AML-193 (cell line): ENCODE measurements at regions not wholly inside any gene's neighbourhood (a gene's known extent, or its start where the extent isn't known, plus 50 kb on each side); places are given as distances from the start of the nearest gene placed in this dataset.

Source experiments
- DNase-seq, 2 experiments: peaks; one replicate each; lab custom pipeline; 2025; lab: John Stamatoyannopoulos, UW

DNA sequence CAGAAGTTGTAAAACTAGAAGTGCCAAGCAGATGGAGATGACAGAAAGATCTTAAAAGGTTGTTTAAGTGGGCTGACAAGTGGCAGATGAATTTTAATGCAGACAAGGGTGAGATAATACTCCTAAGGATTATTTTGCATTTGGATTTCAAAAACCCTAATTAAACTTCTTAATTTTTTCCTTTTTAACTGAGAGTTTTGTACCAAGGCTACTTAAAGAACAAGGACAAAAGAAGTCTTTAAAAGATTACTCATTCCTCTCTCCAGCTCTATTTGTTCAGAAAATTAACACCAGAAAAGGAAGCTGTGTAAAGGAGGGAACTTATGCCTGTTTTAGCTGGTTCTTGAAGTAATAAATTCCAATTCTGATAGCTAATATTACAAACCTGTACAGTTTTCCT is 275.4 kb downstream of the ETNK1 start:
- DNase-seq = no peak

DNA sequence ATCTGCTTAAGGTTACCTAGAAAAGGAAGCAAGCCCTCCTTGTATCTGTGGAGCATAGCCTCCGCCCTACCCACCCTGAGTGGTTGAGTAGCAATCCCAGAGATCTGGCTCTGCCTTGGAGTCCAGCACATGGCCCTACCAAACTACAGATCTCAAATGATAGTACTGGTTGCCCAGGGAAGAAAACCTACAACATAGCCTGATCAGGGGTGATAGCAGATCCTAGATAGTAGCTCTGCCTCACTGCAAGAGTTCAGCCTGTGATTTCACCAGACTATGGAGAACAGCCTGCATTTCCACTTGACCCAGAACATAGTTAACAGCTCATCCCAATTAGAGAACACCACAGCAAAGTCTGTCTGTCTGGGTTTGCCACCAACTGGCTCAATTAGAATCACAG is 279.5 kb downstream of the ETNK1 start:
- no peak for DNase-seq

DNA sequence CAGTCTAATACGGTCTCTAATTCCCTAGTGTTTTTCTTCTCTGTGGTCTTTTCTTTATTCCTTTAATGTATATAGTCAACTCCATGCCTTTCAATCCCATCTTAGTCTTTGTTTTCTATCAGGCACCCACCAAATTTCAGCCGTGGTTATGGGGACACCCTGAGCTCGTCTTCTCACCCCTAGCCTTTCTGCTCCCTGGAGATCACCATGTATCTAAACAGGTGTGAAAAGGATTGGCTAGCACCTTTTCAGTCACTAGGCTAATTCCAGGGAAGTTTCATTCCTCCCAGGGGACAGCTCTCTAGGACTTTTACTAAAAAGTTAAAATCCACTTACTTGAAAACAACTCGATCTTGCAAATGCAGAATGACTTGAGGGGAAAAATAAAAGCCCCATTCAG is 291.3 kb downstream of the ETNK1 start:
- no peak for DNase-seq

DNA sequence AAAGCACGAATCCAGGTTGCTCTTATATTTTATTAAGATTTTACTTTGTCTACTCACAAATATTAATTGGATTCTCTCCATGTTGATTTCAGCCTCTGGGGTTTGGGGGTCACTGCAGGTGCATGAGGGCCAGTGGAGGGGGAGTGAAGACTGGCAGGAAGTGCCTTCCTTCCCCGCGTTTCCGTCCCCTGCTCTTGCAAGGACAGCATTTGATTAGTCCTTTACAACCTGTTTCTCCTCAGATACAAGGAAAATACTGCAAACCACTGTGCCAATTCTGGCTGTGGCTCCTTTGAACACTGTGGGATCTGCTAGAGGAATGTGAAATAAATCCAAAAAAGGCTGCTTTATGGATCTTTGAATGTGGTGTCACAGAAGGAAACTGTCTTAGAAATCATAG is 291.8 kb downstream of the ETNK1 start:
- no peak for DNase-seq

DNA sequence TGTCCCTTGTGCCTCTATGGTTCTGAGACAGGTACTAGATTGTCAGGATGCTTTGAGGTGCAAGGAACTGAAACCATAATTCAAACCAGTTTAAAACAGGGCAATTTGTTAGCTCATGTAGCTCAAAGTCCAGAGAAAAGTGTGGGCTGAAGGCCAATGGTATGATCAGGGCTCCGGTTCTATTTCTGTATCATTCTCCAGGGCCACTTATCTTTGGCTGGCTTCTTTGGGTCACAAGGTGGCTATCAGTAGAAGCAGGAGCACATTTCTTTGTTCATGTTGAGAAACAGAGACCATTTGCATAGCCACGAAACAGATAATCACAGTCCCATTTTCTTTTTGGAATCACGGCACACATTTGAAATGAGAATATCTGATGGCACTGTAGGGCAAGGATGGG is 294.9 kb downstream of the ETNK1 start:
- DNase-seq = no peak

DNA sequence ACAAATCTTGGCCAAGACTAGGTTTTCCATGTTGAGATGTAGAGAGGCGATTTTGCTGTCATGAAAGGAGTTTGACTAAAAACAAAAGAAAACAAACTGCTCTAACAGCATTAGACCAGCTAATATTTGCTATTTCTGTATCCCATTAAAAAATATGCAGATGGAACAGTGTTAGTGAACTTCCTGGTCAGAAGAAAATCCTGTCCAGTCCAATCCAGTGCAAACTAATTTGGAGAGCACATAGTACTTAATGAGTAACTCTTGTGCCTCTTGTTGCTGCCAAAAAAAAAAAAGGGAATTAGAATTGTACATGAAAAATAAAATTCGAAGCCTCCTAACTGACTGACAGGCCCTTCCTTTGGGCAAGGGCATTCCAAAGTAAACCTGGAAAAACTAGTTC is 298.8 kb downstream of the ETNK1 start:
- DNase-seq = no peak

DNA sequence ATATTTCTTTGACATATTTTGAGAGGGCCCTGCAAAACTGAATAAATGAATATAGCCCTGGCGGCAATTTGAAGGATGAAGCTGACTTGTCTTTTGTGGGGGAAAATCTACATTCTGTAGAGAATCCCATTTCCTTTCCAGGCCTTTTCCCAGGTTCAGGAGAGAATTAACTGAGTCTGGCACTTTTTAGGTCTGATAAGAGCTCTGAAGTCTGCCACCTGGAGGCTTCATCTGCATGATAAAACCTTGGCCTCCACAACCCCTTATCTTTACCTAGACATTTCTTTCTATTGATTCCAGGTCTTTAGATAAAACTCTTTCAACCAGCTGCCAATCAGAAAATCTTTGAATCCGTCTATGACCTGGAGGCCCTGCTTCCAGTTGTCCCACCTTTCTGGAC is 299.4 kb downstream of the ETNK1 start:
- DNase-seq = no peak

DNA sequence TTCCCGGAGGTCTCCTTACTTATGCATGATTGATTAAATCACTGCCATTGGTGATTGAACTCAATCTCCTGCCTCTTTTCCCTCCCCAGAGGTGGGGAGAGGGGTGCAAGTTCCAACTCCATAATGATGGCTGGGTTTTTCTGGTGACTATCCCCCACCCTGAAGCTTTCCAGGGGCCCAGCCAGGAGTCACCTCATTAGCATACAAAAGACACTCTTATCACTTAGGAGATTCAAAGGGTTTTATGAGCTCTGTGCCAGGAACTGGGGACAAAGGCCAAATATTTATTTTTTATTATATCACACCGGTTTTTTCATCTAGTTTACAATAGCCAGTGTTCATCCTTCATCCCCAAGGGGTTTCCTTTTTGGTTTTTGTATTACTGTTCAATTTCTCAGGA is 300.7 kb downstream of the ETNK1 start:
- no peak for DNase-seq

DNA sequence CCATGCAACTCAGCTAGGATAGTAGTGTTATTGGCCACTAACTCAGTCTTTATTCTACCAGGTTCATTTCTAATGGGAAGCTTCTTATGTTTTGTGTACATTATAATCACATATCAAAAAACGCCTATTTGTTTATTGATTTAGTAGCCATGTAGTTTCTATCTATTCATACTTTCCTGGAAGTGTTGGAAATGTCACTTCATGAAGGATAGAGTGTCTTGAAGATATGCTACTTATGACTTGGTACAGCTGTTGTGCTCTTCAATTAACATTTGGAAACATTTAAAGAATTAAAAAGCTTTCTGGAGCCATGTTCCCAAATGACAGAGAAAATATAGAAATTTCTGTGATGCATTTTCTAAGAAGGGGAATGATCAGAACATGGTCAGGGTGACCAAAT is 307.5 kb downstream of the ETNK1 start:
- no peak for DNase-seq

DNA sequence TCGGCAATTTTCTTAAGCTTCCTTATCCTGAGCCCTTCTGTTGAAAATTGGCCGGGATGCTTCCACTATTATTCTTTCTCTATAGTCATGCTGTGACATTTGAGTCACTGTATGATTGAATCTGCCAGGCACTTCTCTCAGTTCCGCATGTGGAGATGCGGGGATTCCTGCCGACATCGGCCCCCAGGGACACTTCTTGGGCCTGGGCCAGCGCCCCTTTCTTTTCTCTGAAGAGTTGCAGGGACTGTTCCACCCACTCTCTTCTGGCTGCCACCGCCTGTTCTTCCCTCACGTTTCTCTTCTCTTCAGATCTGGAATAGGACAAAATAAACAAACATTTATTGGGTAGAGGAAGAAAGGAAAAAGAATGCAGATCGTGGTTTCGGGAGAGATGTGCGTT is 310.1 kb downstream of the ETNK1 start:
- no peak for DNase-seq

DNA sequence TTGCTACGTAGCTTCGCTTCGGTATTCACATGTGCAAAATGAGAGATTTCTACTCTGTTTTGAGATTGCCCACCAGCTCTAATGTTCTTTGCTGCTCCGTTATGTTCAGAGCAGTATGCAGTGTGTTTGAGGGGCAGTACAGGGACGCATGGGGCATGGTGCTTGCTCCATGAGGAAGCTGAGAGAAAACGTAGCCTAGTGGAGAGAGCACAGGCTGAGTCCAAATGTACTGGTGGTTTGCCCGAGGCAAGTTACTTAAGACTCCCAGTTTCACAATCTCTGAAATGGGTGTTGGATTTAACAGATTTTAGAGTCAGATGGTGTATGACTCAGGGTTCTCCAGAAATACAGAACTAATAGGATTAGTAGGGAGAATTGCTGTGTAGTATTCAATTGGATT is 310.5 kb downstream of the ETNK1 start:
- no peak for DNase-seq

DNA sequence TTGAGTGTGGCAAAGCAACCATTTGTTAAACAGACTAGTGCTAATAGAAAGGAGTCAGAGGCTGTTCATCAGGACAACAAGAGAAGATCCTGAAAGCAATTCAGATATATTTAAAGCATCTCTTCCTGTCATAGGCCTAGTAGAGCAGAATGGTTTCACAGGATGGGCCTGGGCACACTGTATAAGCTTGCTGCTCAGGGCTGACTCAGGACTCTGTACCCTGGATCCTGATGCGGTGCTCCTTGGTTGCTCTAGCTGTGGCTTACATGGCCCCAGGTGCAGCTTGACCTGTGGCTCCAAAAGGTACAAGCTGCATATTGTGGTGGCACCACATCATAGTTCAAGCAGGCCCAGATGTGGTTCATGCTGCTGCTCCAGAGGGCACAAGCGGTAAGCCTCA is 313.4 kb downstream of the ETNK1 start:
- no peak for DNase-seq

DNA sequence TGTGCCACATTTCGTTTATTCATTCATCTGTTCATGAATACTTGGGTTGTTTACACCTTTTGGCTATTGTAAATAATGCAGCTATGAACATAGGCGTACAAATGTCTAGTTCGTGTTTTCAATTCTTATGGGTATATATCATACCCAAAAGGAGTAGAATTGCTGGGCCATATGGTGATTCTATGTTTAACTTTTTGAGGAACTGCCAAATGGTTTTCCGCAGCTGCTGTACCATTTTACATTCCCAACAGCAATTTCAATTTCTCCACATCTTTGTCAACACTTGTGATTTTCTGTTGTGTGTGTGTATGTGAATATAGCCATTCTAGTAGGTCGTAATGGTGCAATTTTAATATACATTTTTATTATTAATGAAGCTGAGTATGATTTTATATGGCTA is 326.2 kb downstream of the ETNK1 start:
- no peak for DNase-seq

DNA sequence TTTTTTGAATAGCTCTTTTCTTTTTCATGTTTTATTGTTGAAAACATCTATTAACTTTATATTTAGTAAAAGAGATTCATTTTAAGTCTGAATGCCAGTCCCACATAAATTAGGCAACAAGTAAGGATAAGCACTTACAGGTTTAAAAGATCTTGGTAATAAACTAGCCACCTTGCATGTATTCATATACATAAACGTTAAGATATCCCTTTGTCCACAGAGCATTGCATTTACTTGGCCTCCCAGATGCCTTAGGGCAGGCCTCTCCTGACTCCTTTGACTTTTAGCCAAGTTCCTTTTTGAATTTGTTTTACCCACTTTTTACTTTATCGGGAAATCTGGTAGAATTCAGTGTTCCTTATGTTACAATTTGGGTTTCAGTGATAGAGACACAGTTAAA is 331.7 kb downstream of the ETNK1 start:
- DNase-seq = no peak

DNA sequence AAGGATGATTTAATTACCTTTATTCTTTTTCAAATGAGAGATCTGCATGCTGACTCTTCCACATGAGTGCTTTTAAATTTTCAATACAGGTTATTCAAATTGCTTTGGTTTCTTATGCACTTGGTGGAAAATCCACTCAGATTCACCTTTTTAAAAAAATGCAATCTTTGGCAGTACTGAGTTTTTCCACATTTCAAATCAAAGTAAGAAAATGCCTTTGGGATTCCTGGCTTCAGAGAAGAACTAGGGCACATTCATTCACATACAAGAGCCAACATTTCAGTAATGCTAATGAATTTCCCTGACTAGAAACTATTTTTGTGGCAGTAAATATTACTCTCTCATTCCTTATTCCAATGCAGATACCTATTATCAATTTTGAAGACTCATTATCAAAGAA is 342.2 kb downstream of the ETNK1 start:
- no peak for DNase-seq

DNA sequence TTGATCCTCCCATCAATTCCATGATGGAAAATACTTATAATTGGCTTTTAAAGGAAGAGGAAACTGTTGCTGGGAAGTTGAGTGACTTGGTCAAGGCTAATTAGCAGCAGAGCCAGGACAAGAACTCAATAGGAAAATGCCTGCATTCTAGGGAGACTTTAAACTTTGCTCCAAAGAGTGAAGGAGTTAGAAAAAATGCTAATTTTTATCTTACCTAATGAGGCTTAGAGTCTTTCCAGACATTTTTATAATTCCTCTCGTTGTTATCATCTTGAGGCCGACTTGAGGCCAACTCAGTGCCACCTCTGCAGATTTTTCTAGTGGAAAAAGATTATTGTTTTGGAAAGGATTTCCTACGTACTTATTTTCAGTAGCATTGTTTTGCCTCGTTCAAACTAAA is 344.6 kb downstream of the ETNK1 start:
- no peak for DNase-seq

DNA sequence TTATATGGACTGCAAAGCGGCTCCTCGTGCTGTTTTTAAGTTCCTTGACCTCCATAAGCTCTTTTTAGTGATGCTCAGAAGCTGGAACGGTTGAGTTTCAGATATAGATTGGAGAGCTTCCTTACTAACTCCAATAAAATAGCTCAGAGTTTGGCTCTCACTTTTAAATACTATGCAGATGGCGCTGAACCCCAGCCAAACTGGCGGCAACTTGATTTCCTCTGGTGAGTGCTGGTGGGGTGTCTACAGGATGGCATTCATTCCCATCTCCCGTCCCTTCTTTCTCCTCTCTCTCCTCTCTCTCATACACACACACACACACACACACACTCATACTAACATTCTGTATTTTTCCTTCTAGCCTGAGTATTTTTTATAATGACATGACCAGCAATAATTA is 346.3 kb downstream of the ETNK1 start:
- no peak for DNase-seq

DNA sequence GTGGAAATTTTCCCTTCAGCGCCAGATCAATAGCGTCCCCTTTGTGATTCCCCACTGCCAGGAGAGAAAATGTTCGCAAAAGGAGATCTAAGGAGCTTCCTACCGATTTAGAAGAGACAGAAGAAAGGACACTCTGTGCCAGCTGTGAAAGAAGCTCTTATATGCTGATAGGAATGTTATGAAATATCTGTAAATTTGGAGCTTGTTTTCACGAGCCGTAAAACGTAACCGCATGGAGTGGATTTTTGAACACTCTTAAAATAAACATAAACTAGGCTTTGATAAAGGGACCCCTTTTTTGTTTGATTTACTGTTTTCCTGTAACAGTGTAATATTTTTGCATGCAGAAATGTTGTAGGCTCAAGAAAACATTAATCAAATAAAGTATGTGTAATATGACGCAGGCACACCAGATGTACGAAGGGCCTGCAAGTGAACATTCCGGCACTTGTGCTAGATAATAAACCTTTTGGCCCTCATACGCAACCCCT is 346.8 kb downstream of the ETNK1 start:
- no peak for DNase-seq

DNA sequence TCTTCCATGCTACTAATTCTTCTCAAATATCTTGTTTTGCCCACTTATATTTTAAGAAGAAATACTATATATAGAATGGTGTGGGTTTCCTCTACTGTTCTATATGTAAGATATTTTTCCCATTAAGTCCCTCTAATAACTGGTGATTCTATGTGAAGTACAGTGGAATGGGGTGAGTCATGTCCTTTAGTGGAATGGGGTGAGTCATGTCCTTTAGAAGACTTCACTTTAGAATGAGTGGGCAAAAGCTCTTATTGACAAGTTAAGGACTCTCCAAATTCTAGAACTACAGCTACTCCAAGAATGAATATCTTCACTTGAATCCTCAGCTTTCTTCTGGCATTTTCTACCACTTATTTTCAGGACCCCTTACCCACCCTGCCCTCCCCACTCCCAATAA is 349.9 kb downstream of the ETNK1 start:
- DNase-seq = no peak

DNA sequence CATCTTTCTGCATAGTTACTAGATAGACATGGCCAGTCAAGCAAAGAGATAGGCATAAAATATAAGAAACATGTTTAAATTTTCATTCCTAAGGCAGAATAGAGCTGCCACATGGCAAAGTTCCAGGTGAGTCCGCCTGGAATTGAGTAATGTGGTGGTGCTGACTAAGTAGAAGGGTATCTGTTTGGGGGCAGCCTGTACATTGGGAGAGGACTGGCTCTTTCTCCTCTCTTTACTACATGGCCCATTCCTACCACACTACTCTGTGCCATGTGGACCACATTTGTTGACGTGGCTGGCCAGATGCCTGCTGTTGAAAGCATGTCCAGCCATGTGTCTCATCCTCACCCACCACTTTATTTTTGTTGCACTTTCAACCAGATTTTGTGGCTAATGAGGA is 354.0 kb downstream of the ETNK1 start:
- no peak for DNase-seq

DNA sequence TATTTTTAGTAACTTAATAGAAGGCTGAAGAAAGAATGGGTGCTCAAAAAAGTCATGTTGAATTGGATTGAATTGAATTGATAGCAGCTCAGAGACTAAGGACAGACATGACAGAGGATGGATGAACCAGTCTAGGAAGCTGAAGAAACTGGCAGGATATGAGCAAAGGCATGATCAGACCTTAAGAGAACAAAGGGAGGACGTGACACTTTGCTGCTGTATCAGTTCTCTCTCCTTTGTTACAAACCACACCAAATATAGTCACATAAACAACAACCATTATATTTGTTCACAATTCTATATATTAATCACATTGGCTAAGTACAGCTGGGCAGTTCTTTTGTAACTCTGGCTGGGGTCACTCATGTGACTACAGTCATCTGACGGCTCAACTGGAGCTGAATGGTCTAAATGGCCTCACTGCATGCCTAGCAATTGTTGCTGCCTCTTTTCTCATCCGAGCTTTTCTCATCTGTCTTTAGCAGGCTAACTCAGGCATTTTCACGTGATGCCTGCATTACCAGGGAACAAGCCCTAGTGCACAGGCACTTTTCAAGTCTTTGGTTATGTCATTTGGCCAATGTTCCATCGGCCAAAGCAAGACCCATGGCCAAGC is 355.0 kb downstream of the ETNK1 start:
- no peak for DNase-seq

DNA sequence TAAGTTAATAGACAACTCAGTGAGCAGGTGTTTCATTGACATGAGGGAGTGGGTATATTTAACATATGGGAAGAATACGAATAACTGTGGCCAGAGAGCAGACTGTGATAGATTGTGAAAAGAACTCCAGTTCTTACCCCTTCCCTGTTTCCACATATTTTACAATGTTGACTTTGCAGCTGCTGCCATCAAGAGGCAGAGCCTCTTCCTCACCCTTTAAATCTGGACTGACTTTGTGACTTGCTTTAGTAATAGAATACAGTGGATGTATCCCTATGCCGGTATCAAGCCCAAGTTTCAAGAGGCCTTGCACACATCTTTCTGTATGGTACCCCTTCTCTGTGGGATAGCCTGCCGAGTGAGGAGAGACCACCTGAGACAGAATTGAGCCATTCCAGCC is 356.7 kb downstream of the ETNK1 start:
- DNase-seq = no peak

DNA sequence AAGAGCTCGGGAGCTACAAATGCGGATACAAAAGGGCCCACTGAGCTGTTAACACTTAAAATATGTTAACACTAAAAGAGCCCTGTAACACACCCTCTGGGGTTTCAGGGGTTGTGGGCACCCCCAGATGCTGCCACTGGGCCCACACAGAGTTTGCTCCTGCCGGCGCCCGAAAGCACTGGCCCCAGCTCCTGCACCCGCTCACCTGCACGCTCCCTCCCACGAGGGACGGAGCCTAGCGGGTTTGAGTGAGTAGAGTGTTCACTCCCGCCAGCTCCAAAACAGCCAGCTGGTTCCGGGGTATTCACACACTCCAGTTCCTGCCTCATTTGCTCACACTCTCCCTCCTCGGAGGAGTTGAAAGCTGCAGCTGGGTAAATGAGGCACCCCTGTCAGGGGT is 357.7 kb downstream of the ETNK1 start:
- DNase-seq = no peak

DNA sequence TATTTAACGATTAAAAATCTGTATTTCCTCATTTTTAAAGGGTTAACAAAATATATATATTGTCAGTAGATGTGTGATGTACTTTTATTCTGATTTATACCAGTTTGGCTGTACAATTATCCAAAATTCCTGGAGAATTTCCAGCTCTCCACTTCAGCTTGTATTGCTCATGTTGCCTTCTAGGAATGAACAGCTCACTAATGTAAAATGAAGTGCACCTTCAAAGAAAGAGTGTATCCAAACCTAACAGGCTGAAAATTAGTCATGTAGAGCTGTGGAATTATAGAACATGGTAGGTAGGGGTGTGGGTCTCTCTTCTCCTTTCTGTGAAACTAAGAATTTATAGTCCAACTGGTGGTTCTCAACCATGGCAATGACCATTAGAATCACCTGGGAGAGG is 362.0 kb downstream of the ETNK1 start:
- no peak for DNase-seq

DNA sequence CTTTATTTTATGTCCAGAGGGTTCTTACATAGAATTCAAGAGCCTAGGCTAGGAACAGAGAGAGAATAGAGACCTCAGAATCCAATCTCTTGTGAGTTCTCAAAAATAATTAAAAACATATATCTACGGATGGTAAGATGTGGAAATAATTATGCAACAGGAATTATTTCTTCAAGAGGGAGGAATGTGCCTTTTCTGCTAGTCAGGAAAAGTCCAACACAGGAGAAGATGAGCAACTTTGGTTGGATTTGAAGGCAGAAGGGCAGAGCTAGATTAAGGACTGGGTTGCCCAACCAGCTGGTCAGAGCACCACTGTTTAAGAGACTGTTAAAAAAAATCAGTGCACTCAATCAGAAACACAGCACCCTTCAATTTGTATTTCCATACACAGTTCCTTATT is 365.5 kb downstream of the ETNK1 start:
- DNase-seq = no peak
